GM19023 (cell line): ENCODE measurements at regions not wholly inside any gene's neighbourhood (a gene's known extent, or its start where the extent isn't known, plus 50 kb on each side); places are given as distances from the start of the nearest gene placed in this dataset.

Experiments
- ATAC-seq: cut with Tn5 transposase; IDR thresholded peaks from one replicate; pipeline ENCODE4 v1.9.1; 2021; ENCODE audit warnings: mild to moderate bottlenecking, moderate library complexity; ENCODE audit not compliant: unreplicated experiment

DNA sequence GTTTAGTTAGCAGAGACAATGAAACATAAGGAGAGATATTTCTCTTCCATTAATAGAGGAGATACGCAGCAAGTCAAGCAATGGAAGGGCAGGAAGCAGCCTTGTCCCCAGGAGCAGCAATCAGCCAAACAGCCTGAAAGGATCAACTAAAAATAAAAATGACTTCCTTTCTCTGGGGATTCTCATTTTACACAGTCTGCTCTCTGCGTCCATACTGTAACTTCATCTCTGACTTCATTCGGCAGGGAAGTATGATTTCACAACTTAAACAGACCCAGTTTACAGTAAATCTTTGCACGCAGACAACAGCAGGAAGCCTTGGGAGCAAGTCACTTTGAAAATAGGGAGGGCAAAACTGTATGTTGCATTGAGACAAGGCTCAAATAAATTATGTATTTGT is 826.7 kb downstream of the DIAPH3 start:
- no peak for ATAC-seq

DNA sequence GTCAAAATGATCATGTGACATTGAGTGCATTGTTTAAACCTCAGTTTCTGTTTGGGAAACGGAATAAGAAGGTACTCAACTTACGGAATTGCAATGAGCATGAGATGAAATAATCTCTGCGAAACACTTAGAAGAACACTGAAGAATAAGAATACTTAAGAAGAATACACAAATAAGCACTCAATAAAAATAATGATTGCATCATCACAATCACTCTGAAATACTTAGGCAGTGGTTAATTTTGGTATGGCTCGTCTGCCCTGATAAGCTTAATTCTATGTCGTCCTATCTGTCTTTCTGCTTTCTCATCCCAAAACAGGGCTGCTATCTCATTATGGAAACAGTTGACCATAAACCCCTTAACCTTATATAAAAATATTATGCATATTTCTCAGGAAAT is 823.6 kb downstream of the DIAPH3 start:
- no peak for ATAC-seq

DNA sequence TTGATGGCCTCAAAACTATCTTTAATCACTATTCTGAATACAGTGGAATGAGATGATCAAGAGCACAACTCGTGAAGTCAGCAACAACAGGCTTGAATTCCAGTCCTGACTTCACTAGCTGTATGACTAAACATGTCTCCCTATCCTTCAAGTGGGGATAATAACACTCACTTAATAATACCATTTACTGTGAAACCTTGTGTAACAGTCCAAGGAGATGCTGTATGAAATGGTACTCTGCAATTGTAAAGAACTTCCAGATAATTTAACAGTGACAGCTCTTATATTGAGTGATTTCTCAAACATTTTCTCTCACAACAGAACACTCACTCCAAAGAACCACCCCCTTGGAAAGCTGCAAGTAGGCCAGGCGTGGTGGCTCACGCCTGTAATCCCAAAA is 823.1 kb downstream of the DIAPH3 start:
- ATAC-seq = no peak

DNA sequence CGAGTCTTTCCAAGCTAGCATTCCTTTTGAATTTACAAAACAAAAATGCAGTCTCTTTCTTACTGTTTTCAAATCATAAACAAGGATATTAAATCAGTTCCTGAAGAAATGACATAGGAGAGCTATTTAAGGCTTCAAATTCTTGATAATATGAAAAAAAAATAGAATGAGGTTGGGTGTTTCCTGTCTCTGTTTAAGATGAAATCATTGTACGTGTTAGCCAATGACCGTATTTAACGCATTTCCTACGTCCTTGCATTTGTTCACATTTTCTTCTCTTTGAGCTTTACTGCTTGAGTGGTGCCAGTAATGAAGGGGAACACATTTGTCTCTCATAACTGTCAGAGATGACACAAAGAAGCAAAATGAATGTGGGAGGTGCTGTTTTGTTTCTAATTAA is 821.3 kb downstream of the DIAPH3 start:
- ATAC-seq = no peak

DNA sequence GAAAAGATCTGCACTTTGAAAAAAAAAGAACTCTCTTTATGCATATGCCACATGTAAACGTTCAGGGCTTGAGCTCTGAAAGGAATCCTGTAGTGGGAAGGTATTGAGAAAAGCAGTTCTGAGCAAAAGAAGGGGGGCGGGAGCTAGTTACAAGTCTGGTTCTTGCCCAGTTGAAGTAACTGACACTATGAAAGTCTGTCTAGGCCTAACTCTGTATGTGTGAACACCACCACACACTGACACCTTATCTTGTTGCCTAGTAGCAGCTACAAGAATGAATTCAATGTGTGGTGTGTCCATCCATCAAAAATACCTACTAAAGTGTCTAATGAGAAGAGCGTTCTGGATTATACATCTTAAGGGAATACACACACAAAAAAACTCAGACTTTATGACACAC is 820.6 kb downstream of the DIAPH3 start:
- no peak for ATAC-seq

DNA sequence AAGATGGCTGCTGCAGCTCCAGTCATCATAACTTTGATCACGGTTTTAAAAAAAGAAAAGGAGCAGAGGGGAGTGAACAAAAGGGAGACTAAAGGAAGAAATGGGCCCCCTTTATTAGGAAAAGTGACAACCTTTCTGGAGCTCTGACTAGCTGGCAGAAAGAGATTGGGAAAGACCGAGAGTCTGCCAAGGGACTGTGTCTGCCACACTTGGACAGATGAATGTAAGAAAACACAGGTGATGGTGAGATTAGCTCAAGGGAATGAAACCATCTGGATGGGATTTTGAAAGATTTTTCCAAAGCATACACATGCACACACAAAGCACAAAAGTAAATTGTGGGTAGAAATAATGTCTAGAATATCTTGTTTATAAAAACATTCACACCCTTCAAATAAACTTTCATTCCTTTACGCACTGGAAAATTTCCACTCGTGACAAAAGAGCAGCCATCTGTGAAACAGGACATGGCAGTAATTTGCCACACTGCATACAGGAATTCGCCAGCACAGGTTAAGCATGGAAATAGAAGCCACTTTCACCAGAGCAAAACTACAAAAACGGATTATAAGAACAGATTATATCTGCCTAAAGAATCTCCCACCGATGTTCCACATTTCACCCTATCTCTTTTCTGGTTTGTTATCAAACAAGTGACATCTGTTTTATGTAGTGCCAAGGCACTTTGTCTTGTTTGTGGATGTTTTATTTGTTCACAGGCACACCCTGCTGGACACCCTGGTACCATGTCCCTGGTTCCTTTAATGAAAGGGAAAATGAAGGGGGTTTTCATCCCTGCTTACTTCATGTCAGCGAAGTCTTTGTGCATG is 819.5 kb downstream of the DIAPH3 start:
- no peak for ATAC-seq

DNA sequence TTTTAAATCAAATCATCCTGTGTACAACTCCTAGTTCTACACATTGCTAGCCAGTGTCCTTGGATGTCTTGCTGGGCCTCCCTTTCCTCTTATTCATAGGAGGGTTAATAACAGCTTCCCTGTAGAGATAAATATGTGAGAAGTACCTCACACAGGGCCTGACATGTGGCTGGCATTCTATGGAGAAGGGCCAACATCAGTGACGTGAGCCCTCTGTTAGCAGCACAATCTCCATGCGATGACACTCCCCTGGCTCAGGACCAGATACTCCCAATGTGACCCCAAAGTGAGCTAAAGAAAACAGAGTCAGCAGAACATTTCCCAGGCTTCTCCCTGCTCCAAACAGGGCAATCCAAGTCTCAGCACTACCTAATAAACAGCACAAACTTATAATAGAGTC is 818.4 kb downstream of the DIAPH3 start:
- no peak for ATAC-seq

DNA sequence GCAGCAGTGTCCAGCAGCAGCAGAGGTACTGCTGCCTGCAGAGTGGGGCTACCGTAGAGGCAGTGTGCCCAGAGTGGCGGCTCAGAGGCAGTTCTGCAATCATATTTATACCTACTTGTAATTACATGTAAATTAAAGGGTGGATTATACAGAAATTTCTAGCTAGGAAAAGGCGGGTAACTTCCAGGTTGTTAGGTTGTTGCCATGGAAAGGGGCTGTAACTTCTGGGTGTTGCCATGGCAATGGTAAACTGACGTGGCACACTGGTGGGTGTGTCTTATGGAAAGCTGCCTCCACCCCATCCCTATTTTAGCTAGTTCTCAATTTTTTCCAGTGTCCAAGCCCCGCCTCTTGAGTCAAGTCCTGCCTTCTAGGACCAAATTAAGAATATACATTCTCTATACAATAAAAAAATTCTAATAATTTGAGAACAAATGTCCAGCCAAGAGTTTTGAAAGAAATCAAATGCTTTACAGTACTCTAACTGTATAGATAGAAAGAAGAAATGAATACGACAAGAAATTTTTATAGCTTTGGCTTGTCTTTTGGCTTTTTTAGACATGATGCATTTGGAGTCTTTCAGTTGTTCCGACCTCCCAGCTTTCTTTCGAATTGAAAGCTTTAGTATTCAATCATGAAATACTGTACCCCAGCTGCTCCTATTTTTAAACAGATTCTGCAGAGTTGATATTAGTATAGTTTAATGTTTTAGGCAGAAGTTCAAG is 816.6 kb downstream of the DIAPH3 start:
- ATAC-seq = no peak

DNA sequence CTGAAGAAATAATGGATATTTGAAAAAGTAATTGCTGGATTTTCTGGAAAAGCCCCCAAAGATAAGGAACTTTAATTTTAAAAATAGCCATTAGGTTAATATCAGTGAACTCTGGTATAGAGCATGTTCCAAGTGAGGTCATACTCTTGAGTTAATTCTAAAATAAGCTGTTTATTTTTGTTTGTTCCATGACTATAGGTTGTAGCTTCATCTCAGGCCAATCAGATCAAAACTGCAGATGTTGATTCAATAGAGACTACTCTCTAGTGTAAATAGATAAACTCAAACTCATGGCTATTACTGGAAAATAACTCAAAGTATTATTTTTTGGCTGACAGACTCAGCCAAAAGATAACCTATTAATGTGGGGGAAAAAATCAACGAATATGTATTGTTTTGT is 815.1 kb downstream of the DIAPH3 start:
- no peak for ATAC-seq

DNA sequence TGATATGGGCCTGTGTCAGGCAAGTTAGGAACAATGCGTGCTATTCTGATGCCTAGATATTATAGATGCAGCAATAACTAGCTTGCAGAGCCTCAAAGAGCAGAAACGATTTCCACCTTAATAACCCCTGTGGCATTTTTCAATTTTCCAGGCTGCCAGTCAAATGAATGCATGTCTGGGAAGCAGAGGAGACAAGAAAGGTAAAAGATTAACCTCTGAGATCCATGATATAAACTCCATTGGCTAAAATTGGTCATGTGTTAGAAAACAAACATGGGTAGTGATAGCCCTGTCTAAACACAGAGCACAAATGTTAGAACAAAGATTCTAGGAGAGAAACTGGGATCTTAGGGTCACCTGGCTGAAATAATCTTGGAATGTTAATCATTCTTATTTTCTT is 811.1 kb downstream of the DIAPH3 start:
- no peak for ATAC-seq

DNA sequence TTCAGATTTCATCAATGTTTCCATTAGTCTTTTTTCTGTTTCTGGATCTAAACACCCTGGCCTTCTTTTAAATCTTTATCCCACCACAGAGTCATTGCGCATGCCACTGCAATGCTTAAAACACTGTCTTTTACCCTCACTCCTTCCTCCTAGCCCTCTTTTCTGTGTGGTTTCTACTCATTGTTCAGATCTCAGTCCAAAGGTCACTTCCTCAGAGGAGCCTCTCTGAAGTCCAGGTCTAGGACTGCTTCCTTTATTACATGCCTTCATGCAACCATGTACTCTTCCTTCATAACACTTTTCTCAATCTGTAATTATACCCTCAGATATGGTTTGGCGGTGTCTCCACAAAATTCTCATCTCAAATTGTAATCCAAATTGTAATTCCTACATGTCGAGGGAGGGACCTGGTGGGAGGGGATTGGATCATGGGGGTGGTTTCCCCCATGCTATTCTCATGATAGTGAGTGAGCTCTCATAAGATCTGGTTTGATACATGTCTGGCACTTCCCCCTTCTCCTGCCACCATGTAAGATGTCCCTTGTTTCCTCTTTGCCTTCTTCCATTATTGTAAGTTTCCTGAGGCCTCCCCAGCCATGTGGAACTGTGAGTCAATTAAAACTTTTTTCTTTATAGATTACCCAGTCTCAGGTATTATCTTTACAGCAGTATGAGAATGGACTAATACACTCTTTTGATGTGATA is 808.9 kb downstream of the DIAPH3 start:
- ATAC-seq = peak; percentile 85

DNA sequence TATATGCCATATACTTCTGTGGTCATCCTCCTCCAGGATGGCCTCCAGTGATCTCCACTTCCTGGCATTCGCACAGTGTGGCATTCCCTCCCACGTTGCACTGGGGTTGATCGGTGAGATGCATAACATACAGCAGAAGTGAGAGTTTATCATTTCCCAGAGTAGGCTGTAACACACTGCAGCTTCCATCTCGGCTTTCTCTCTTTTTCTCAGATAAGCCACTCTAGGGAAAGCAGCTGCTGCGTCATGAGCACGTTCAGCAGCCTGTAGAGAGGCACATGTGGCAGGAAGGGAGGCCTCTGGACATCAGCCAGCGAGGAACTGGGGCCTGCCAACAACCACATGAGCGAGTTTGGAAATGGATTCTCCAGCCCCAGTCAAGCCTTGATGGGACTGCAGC is 807.1 kb downstream of the DIAPH3 start:
- ATAC-seq = no peak

DNA sequence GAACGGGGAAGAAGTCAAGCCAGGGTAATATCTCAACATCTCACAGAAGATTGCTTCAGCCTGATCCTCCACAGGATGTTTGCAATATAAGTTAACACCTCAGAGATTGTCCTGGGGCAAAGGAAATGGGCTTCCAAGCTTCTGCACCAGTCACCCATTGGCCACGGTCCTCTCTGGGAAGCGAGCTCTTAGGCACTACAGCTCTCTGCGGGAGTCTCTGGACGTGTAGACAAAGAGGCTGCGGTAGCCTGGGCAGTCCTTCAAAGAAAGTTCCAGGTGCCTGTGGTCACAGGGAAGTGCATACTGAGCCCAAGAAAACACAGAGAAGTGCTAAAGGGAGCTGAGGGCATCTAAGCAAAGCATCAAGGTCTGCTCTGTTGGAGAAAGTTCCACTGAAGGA is 805.7 kb downstream of the DIAPH3 start:
- ATAC-seq = no peak

DNA sequence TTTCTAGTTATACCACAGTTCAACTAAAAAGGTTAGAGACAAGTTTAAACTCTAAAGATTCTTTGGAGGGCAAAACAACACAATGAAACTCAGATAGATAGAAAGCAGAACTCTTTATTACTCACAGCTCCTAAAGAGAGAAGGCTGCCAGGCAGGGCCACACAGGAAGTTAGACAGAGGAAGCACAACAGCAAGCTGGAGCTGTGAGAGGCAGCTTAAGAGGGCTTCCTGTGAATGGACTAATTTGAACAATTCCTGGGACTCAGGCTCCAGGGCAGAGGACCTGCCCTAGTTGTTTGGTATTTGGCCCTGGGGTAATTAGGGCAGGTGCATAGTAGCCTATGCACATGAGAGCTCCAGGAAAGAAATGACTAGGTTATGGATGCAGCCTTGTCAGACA is 803.6 kb downstream of the DIAPH3 start:
- ATAC-seq = peak; percentile 76

DNA sequence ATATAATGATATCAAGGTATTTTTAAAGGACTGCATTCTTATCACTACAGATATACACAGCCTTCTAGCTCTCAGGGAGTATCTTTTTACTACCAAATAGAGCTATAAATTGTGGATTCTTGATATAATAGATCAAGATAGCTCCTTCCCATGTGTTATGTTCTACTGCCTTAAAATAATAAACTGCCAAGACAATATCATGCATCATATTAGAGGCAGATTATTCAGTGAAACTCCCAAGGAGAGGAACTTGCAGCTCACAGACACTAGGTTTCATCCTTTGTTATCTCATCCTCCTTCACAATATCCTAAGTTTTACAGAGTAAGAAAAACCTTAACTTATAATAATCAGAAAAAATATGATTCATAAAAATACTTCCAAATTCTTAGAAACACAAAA is 802.8 kb downstream of the DIAPH3 start:
- ATAC-seq = no peak

DNA sequence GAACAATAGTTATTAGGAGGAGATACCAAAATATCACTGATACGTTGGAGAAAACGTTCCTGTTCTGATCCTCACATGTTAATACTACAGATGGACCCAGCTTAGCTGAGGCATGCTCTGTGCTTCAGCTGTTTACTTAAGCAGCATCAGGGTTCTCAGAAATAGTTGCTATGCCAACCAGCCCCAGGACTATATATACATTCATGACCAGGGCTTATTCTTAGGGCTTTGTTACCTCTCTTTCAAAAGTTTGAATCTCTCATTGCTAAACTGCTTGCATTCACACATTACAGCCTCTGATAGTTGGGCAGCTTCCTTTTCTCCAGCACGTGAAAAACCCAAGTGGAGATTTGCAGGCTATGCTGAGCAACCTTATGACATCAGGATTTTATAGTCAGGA is 800.4 kb downstream of the DIAPH3 start:
- ATAC-seq = no peak

DNA sequence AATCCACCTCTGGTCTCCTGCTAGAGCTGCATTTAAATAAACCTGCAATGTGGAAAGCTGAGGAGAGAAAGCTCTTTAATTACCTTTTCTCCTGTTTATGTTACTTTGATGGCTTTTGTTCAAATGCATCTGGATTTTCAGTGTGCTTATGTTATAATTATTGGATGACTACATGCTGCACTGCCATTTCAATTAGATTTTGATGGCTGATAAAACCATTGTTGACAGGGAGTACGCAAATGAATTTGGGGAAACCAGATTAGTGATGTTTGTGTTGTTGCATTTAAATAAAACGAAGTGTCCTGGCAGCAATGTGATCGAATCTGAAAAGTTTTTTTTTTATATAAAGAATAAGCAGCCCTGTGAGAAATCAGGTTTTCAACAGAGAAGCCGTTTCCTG is 799.8 kb downstream of the DIAPH3 start:
- no peak for ATAC-seq

DNA sequence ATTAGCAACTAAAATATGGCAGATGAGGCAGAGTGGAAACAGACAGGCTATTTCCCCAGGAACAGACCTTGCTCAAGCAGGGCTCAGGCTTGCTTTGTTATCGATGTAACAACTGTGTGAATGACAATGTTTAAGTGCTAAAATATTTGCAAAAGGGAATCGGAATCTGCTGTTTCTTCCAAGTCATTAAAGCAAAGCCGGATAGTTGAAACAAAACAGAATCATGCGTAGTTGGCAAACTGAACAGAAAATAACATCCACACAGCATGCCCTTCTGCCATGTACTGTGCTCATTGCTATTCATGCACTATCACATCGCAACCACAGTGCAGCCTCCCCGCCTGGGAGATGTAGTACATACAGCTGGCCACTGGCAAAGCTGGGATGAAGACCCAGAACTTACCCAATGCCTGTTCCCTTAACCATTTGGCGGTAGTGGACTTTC is 799.1 kb downstream of the DIAPH3 start:
- ATAC-seq = no peak

DNA sequence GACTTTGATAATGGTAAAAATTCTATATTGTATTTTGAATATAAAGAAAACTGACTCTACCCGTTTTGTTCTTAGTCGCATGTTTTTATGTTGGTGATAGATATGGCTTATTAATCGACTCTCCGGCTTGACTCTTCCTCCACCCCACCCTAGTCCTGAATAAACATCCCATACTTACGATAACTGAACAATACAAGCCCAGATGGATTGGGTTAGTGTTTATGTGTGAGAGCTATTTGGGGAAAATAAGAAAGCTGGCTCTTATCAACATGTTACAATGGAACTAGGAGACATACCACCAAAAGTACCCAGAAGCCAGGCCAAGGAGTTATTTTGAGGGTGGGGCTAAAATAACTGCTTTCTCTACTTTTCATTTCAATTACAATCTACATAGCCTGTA is 796.3 kb downstream of the DIAPH3 start:
- no peak for ATAC-seq

DNA sequence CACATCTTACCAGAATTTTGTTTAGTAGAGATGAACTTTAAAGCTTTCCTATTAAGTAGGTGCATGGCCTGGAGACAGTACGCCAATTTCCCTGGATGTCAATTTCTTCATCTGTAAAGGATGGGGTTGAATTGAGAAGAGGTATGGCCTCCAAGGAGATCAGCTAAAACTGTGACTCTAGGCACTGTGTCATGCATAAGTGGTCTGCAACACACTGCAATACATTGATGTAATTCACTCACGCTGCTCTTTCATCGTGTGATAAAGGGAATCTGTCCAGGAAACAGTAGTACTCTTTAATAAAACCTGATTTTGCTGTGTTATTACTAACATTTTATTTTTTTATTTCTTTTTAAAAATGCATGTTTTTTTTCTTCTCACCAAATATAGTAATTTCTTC is 795.8 kb downstream of the DIAPH3 start:
- no peak for ATAC-seq

DNA sequence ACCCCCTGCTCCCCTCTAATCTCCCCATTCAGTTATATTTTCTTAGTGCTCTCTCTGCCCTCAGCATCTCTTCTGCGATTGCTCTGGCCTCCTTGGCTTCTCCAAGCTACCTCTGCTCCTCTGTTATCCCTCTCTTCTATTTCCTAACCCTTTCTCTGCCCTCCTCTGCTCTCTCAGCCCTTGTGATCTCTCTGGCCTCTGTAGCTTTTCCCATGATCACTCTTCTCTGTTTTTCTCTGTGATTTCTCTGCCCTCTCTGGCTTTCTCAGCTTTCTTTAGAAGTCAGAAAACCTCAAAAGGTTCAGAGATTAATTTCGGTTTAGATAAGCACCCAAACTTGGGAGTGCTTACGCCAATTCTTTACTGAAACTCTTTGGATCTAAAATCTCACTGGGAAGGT is 795.0 kb downstream of the DIAPH3 start:
- no peak for ATAC-seq

DNA sequence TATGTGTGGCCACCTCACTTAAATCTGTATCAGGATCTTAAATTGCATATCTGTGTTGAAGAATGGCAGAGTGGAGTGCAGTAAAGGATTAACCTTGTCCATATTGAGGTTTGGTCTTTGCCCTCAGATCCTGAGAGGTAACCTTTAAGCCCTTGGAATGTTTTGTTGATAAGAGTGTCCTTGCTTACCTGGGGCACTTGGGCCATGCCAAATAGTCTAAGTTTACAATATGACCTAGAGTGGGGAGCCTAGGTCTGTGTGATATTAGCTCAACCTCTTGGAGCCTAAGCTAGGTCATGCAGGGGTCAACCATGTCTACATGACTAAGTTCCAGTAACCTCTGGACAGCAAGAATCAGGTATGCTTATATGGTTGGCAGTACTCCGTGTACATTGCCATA is 792.5 kb downstream of the DIAPH3 start:
- ATAC-seq = no peak
